ENCODE measurements at regions not wholly inside any gene's neighbourhood (a gene's known extent, or its start where the extent isn't known, plus 50 kb on each side); places are given as distances from the start of the nearest gene placed in this dataset.

DNA sequence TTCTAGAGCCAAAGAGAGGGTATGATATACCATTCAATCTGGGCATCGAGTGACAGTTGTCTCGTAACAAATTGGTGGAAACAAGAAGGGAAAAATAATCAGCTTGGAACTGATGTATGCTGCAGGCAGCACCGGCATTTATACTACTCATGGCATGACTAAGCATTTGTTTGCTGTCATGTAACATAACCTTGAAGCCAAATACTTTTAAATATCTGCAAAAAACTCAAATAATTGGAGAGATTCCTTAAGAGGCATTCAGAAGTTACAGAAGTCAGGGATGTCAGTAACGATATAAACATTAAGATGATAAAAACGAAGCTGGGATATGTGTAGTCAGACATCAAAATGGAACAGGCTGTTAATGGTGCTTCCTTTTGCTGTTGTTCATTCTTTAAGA, 157.3 kb upstream of the MMADHC start:
- H3K27me3 ChIP-seq (ENCODE audit: control insufficient read depth, insufficient read depth, low read length, poor library complexity, severe bottlenecking) = no peaks in the 10 kb centered on the region
- WGBS, 2 experiments = 92 to 96% methylated on average over 5 of the region's 5 CpGs
- H3K27ac ChIP-seq (ENCODE audit: insufficient read depth, low read depth, low read length, poor library complexity, severe bottlenecking) = no peak overlapping the region

DNA sequence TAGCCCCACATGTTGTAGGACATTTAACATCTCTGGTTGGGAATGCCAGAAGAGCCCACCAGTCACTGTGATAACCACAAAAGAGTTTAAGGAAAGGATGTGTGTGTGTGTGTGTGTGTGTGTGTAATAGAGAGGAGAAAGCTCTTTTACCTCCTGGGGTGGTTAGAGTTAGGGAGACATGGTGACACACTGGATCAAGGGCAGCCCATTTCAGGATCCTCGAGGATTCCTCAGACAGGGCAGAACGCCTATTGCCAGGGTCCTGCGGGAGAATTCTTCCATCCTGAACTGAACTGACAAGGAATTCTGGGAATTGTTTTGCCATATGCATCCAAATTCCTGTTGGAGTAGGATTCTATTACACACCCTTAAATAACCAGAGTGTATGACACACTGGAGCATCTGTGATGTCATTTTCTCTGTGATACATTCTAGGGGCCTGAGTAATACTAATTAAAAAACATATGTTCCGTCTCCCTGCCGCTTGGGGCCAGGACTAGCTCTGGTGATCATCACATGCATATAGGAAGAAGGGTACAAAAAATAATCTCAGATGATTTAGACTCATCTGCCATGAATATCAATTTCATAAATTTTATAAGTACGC, 156.4 kb upstream of the MMADHC start:
- Histone ChIP-seq H3K9me3 (ENCODE audit: control insufficient read depth, low read length) (no peaks in the 10 kb centered on the region), H3K4me3 (ENCODE audit: insufficient read depth, low read depth, low read length) (no peak overlapping the region), H3K27ac (ENCODE audit: insufficient read depth, low read depth, low read length, poor library complexity, severe bottlenecking) (no peak overlapping the region), H3K4me1 (ENCODE audit: control insufficient read depth, insufficient read depth, low read length) (no peaks in the 10 kb centered on the region), H3K27me3 (ENCODE audit: control insufficient read depth, insufficient read depth, low read length, poor library complexity, severe bottlenecking) (no peaks in the 10 kb centered on the region), H3K36me3 (ENCODE audit: control insufficient read depth, insufficient read depth, low read length) (no peaks in the 10 kb centered on the region)
- 92 to 96% methylated on average over 5 to 6 of the region's 6 CpGs for WGBS, 2 experiments

More for the DNA sequence above, 157.3 kb upstream of the MMADHC start:
- H3K4me1 ChIP-seq (ENCODE audit: control insufficient read depth, insufficient read depth, low read length) = no peaks in the 10 kb centered on the region
- no peaks in the 10 kb centered on the region for H3K36me3 ChIP-seq (ENCODE audit: control insufficient read depth, insufficient read depth, low read length)
- no peak overlapping the region for H3K4me3 ChIP-seq (ENCODE audit: insufficient read depth, low read depth, low read length)
- H3K9me3 ChIP-seq (ENCODE audit: control insufficient read depth, low read length) = no peaks in the 10 kb centered on the region

DNA sequence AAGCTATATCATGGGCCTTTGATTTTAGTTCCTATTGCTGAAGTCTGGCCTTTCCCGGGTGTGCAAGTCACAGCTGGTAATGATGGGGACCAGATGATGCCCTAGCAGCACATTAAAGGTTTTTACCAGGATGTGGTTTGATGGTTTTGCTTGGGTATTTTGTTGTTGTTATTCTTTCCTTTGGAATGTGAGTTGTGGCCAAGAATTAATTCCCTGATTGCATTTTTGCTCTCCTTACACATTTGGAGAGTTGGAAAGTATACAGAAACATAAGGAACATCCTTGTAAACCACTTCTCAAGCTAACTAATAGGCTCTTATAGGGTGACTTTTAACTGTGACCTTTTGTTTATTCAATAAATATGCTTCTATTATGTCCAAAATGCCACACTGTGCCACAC, 154.1 kb upstream of the MMADHC start:
- Histone ChIP-seq H3K36me3 (ENCODE audit: control insufficient read depth, insufficient read depth, low read length) (no peaks in the 10 kb centered on the region), H3K27me3 (ENCODE audit: control insufficient read depth, insufficient read depth, low read length, poor library complexity, severe bottlenecking) (no peaks in the 10 kb centered on the region), H3K27ac (ENCODE audit: insufficient read depth, low read depth, low read length, poor library complexity, severe bottlenecking) (no peak overlapping the region), H3K4me3 (ENCODE audit: insufficient read depth, low read depth, low read length) (no peak overlapping the region), H3K4me1 (ENCODE audit: control insufficient read depth, insufficient read depth, low read length) (no peaks in the 10 kb centered on the region), H3K9me3 (ENCODE audit: control insufficient read depth, low read length) (no peaks in the 10 kb centered on the region)
- 91 to 97% methylated on average over 1 of the region's 1 CpG for WGBS, 2 experiments

- Histone ChIP-seq H3K9me3 (ENCODE audit: control insufficient read depth, low read length) (no peaks in the 10 kb centered on the region), H3K4me3 (ENCODE audit: insufficient read depth, low read depth, low read length) (no peak overlapping the region), H3K27me3 (ENCODE audit: control insufficient read depth, insufficient read depth, low read length, poor library complexity, severe bottlenecking) (no peaks in the 10 kb centered on the region), H3K4me1 (ENCODE audit: control insufficient read depth, insufficient read depth, low read length) (no peaks in the 10 kb centered on the region), H3K27ac (ENCODE audit: insufficient read depth, low read depth, low read length, poor library complexity, severe bottlenecking) (no peak overlapping the region), H3K36me3 (ENCODE audit: control insufficient read depth, insufficient read depth, low read length) (no peaks in the 10 kb centered on the region)
- WGBS, 2 experiments = 95 to 100% methylated on average over 1 of the region's 1 CpG
These were observed 152.9 kb upstream of the MMADHC start for GRCh38 chr2:149740490-149740889.

- no peak overlapping the region for H3K4me3 ChIP-seq (ENCODE audit: insufficient read depth, low read depth, low read length)
- H3K4me1 ChIP-seq (ENCODE audit: control insufficient read depth, insufficient read depth, low read length) = no peaks in the 10 kb centered on the region
- H3K36me3 ChIP-seq (ENCODE audit: control insufficient read depth, insufficient read depth, low read length) = no peaks in the 10 kb centered on the region
- H3K9me3 ChIP-seq (ENCODE audit: control insufficient read depth, low read length) = no peaks in the 10 kb centered on the region
- WGBS, 2 experiments = 96% methylated on average over 4 of the region's 4 CpGs
- no peak overlapping the region for H3K27ac ChIP-seq (ENCODE audit: insufficient read depth, low read depth, low read length, poor library complexity, severe bottlenecking)
- H3K27me3 ChIP-seq (ENCODE audit: control insufficient read depth, insufficient read depth, low read length, poor library complexity, severe bottlenecking) = no peaks in the 10 kb centered on the region
These were observed 152.3 kb upstream of the MMADHC start for GRCh38 chr2:149739883-149740265.

DNA sequence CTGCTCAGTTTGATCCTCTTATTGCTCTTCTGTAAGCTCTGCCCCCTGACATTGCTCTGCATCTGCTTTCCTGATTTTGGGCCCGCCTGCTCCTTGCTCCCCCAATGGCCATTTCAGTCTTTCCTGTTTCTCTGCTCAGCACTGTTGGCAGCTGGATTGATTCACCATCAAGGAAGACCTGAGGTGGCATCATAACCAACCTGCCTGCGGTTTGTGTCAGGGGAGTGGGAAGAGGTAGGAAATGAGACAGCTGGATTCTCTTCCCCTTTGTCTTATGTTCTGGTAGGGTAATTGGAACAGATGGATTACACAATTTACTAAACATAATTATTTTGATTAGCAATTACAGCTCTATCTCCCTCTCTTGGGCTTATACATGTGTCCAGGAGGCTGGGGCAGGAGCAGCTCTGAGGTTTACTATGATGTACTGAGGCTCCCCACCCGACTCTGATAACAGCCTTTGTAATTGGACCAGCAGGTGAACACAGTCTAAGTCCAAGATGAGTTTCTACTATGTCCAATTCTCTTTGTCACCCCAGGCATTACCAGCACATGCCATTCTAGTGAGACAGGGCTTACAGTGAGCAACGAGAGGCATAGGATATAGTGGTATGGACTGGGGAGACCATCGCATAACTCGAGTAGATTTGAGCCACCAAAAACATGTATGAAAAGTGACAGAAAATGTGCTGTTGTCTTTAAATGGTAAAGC, 151.8 kb upstream of the MMADHC start:
- Histone ChIP-seq H3K4me3 (ENCODE audit: insufficient read depth, low read depth, low read length) (no peak overlapping the region), H3K4me1 (ENCODE audit: control insufficient read depth, insufficient read depth, low read length) (no peaks in the 10 kb centered on the region), H3K9me3 (ENCODE audit: control insufficient read depth, low read length) (no peaks in the 10 kb centered on the region), H3K27me3 (ENCODE audit: control insufficient read depth, insufficient read depth, low read length, poor library complexity, severe bottlenecking) (no peaks in the 10 kb centered on the region), H3K27ac (ENCODE audit: insufficient read depth, low read depth, low read length, poor library complexity, severe bottlenecking) (no peak overlapping the region), H3K36me3 (ENCODE audit: control insufficient read depth, insufficient read depth, low read length) (no peaks in the 10 kb centered on the region)
- 97% methylated on average over 6 of the region's 6 CpGs for WGBS, 2 experiments

DNA sequence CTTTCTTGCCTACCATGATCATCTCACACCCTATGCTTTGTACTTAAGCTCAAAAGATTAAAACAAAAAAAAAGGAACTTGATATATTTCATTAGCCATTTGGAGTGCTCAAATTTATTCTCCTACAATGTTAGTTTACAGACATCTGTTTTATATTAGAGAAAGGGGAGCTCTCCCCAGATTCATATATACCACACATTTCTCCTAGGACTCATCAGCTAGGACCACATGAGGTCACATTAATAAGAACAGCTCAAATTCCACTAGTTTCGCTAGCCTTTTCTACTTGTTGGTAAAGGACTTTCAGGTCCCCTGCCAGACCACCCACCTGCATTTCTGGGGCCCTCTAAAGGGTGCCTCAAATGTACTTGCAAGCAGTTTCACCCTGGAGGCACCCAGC, 151.2 kb upstream of the MMADHC start:
- no peaks in the 10 kb centered on the region for H3K4me1 ChIP-seq (ENCODE audit: control insufficient read depth, insufficient read depth, low read length)
- no peak overlapping the region for H3K4me3 ChIP-seq (ENCODE audit: insufficient read depth, low read depth, low read length)
- H3K9me3 ChIP-seq (ENCODE audit: control insufficient read depth, low read length) = no peaks in the 10 kb centered on the region
- H3K27ac ChIP-seq (ENCODE audit: insufficient read depth, low read depth, low read length, poor library complexity, severe bottlenecking) = no peak overlapping the region
- H3K36me3 ChIP-seq (ENCODE audit: control insufficient read depth, insufficient read depth, low read length) = no peaks in the 10 kb centered on the region
- H3K27me3 ChIP-seq (ENCODE audit: control insufficient read depth, insufficient read depth, low read length, poor library complexity, severe bottlenecking) = no peaks in the 10 kb centered on the region
- WGBS, 2 experiments = 93 to 95% methylated on average over 1 of the region's 1 CpG

GRCh38 chr2:149737896-149738295, 150.3 kb upstream of the MMADHC start:
- H3K4me3 ChIP-seq (ENCODE audit: insufficient read depth, low read depth, low read length) = no peak overlapping the region
- no peaks in the 10 kb centered on the region for H3K27me3 ChIP-seq (ENCODE audit: control insufficient read depth, insufficient read depth, low read length, poor library complexity, severe bottlenecking)
- no peaks in the 10 kb centered on the region for H3K4me1 ChIP-seq (ENCODE audit: control insufficient read depth, insufficient read depth, low read length)
- H3K9me3 ChIP-seq (ENCODE audit: control insufficient read depth, low read length) = no peaks in the 10 kb centered on the region
- no peak overlapping the region for H3K27ac ChIP-seq (ENCODE audit: insufficient read depth, low read depth, low read length, poor library complexity, severe bottlenecking)
- 88 to 94% methylated on average over 2 of the region's 2 CpGs for WGBS, 2 experiments
- no peaks in the 10 kb centered on the region for H3K36me3 ChIP-seq (ENCODE audit: control insufficient read depth, insufficient read depth, low read length)

DNA sequence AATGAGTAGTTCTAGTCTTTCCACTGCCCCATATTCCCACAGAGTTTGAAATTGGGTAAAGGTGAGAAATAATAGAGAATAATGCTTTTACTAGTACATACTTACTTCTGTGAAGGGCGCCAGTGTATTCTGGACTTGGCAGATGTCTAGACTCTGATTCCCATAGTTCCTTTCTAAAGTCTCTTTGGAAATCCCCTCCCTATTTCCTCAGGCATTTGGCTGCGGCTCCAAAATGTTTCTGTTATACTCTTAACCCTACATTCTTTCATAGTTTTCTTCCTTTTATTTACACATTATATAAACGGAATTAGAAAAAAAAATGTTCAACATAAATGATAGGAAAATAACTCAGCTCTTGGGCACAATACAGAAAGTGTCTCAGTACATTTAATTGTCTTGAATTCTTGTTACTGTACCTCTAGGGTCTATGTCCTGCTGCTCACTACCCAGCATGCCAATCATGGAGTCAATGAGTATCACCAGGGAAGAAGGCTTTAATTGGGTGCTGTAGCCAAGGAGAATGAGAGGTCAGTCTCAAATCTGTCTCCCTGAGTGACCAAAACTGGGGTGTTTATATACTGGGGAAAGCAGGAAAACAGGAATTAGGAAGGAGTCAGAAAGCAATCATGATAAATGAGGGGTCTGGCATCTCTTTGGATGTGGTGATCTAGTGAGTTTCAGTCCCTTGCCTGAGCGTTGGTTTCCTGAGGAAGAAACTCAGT, 147.8 kb upstream of the MMADHC start:
- Histone ChIP-seq H3K4me3 (ENCODE audit: insufficient read depth, low read depth, low read length) (no peak overlapping the region), H3K4me1 (ENCODE audit: control insufficient read depth, insufficient read depth, low read length) (no peaks in the 10 kb centered on the region), H3K9me3 (ENCODE audit: control insufficient read depth, low read length) (no peaks in the 10 kb centered on the region), H3K27me3 (ENCODE audit: control insufficient read depth, insufficient read depth, low read length, poor library complexity, severe bottlenecking) (no peaks in the 10 kb centered on the region), H3K36me3 (ENCODE audit: control insufficient read depth, insufficient read depth, low read length) (no peaks in the 10 kb centered on the region), H3K27ac (ENCODE audit: insufficient read depth, low read depth, low read length, poor library complexity, severe bottlenecking) (no peak overlapping the region)
- 95 to 97% methylated on average over 3 to 4 of the region's 4 CpGs for WGBS, 2 experiments

DNA sequence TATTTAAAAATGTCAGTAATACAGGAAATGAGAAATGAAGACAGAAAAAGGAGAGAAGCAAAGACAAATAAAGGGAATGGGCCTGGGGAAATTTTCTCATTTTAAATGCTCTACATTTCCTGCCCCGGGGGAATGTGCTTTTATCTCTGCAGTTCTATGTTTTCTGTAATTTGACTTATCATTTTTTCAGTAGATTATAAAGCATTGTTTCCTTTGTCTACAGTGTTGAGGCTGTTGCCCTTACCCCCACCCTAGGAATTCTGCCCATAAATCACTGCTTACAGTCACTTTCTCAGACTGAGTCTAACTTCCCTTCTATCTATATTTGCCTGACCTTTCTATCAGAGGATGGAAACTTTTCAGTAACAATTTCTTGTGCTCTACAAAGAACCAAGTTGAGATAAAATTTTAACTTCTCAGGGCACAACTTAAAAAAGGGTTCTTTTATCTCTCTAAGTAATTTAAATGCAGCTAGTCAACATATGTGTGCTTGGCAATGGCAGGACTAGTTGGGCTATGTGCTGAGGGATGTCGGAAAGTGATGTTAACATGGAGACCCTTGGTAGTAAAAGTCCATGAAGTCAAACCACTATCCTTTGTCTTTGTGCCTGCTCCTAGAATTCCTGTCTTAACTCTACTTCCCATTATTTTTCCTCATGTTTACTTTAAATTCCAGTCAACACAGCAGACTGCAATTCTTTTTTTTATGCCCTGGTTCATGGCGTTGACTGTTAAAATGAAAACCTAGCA, 146.5 kb upstream of the MMADHC start:
- no peaks in the 10 kb centered on the region for H3K27me3 ChIP-seq (ENCODE audit: control insufficient read depth, insufficient read depth, low read length, poor library complexity, severe bottlenecking)
- no peak overlapping the region for H3K27ac ChIP-seq (ENCODE audit: insufficient read depth, low read depth, low read length, poor library complexity, severe bottlenecking)
- no peaks in the 10 kb centered on the region for H3K36me3 ChIP-seq (ENCODE audit: control insufficient read depth, insufficient read depth, low read length)
- H3K9me3 ChIP-seq (ENCODE audit: control insufficient read depth, low read length) = no peaks in the 10 kb centered on the region
- 88 to 97% methylated on average over 2 to 3 of the region's 3 CpGs for WGBS, 2 experiments
- no peaks in the 10 kb centered on the region for H3K4me1 ChIP-seq (ENCODE audit: control insufficient read depth, insufficient read depth, low read length)
- H3K4me3 ChIP-seq (ENCODE audit: insufficient read depth, low read depth, low read length) = no peak overlapping the region

Measured in ectodermal cell (in vitro differentiated cells).